ENCODE measurements at regions not wholly inside any gene's neighbourhood (a gene's known extent, or its start where the extent isn't known, plus 50 kb on each side); places are given as distances from the start of the nearest gene placed in this dataset.

DNA sequence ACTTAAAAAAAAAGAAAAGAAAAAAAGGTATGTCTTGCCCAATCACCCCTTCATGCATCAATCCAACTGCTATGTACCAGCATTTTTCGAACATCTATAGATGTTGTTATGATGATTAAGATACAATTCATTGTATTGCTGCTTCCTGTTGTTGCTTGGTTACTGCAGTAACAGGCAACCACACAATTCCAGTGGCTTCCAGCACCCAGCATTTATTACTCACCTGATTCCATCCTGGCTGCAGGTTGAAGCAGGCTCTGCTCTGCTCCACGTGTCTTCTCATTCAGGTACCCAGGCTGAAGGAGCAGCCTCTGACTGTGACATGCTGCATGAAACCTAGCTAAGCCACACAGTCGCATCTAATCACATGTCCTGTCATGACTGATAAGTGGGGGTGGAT is 196.9 kb downstream of the INO80D start:
- TF ChIP-seq, protein P1, sequence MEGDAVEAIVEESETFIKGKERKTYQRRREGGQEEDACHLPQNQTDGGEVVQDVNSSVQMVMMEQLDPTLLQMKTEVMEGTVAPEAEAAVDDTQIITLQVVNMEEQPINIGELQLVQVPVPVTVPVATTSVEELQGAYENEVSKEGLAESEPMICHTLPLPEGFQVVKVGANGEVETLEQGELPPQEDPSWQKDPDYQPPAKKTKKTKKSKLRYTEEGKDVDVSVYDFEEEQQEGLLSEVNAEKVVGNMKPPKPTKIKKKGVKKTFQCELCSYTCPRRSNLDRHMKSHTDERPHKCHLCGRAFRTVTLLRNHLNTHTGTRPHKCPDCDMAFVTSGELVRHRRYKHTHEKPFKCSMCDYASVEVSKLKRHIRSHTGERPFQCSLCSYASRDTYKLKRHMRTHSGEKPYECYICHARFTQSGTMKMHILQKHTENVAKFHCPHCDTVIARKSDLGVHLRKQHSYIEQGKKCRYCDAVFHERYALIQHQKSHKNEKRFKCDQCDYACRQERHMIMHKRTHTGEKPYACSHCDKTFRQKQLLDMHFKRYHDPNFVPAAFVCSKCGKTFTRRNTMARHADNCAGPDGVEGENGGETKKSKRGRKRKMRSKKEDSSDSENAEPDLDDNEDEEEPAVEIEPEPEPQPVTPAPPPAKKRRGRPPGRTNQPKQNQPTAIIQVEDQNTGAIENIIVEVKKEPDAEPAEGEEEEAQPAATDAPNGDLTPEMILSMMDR (IDR thresholded peaks at IDR 0.05) = no peak
- ATAC-seq (ENCODE audit: low FRiP score) = no peak
- DNase-seq (ENCODE audit: low spot score) = no peak

- TF ChIP-seq, protein P1 (IDR thresholded peaks at IDR 0.05) = no peak
- ATAC-seq (ENCODE audit: low FRiP score) = no peak
- DNase-seq (ENCODE audit: low spot score) = no peak
Observed at GRCh38 chr2:205887637-205888036, 198.3 kb downstream of the INO80D start.

GRCh38 chr2:205885492-205886099 is 200.4 kb downstream of the INO80D start:
- peak; percentile 95 for DNase-seq (ENCODE audit: low spot score)
- TF ChIP-seq, protein P1 (IDR thresholded peaks at IDR 0.05) = peak in 2 of 3 donors; percentile 12 to 69
- peak; percentile 79 for ATAC-seq (ENCODE audit: low FRiP score)

- TF ChIP-seq, protein P1 (IDR thresholded peaks at IDR 0.05) = no peak
- ATAC-seq (ENCODE audit: low FRiP score) (no peak), DNase-seq (ENCODE audit: low spot score) (no peak)
Observed at GRCh38 chr2:205883965-205884364, 201.7 kb downstream of the NRP2 start.

DNA sequence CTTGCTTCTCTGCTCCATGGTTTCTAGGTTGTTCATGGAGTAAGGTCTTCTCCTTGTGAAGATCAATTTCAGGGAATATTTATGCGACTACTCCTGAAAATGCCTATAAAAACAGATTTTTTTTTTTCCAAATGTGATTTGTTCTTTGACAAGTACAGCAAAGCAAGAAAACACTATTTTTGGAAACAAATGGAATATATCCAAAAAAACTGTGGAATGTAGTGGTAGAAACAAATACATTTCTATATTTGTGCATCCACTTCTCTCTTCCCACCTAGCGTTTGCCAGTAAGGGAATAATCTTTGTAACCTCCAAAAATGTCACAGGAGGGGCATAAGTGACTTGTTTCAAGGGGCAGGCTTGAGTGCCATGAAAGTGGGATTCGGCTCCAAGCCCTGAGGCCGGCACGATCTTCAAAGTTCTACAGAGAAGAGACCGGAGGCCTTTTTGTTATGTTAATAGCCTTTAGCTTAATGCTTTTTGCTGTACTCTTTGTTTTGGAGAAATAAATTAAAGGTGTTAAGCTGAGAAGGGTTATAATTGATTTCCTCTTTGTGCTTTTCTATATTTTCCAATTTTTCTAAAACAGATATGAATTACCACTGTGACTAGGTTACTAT is 200.6 kb downstream of the NRP2 start:
- ATAC-seq (ENCODE audit: low FRiP score) = no peak
- DNase-seq (ENCODE audit: low spot score) = no peak
- TF ChIP-seq, protein P1 (IDR thresholded peaks at IDR 0.05) = no peak

- TF ChIP-seq, protein P1 (IDR thresholded peaks at IDR 0.05) = no peak
- no peak for DNase-seq (ENCODE audit: low spot score)
- no peak for ATAC-seq (ENCODE audit: low FRiP score)
Observed at GRCh38 chr2:205880048-205880447, 197.7 kb downstream of the NRP2 start.

Measured in omental fat pad (tissue), 3 donors.